Heart right ventricle (tissue), 16 donors: ENCODE measurements at regions not wholly inside any gene's neighbourhood (a gene's known extent, or its start where the extent isn't known, plus 50 kb on each side); places are given as distances from the start of the nearest gene placed in this dataset.

Experiments used
- ATAC-seq, 8 donors: fragments of 200-7000 bp; cut with Tn5 transposase; one replicate each; pipeline ENCODE4 v1.9.1; 2020; ENCODE audit warnings: mild to moderate bottlenecking in 8 of 8, moderate library complexity in 8 of 8, moderate number of reproducible peaks in 1 of 8
- DNase-seq, 2 donors: peaks; one replicate each; pipeline ENCODE4 v3.0.0-alpha.2; 2020
- H3K27ac ChIP-seq, 10 donors: fragments of 200-600 bp; sonication (generic) in 2 of 10; one replicate each; pipeline versions ENCODE4 v1.5.0 to v1.8.0; 2020 to 2022; ENCODE audit warnings: mild to moderate bottlenecking in 3 of 10
- H3K27me3 ChIP-seq, 7 donors: fragments of 200-600 bp; one replicate each; pipeline ENCODE4 v1.8.0; 2021 to 2022; ENCODE audit warnings: mild to moderate bottlenecking in 2 of 7
- H3K36me3 ChIP-seq, 9 donors: fragments of 200-600 bp; sonication (generic) in 1 of 9; one replicate each; pipeline versions ENCODE4 v1.5.0 to v1.8.0; 2020 to 2022; ENCODE audit warnings: mild to moderate bottlenecking in 2 of 9
- H3K4me1 ChIP-seq, 9 donors: fragments of 200-600 bp; sonication (generic) in 1 of 9; one replicate each; pipeline versions ENCODE4 v1.5.0 to v1.8.0; 2020 to 2022; ENCODE audit warnings: mild to moderate bottlenecking in 4 of 9
- H3K4me3 ChIP-seq, 10 donors: fragments of 200-600 bp; sonication (generic) in 2 of 10; one replicate each; pipeline versions ENCODE4 v1.5.0 to v1.8.0; 2020 to 2022; ENCODE audit warnings: mild to moderate bottlenecking in 7 of 10, moderate library complexity in 2 of 10
- H3K9me3 ChIP-seq, 11 donors: fragments of 200-600 bp in 10 of 11; sonication (generic) in 2 of 11; one replicate each; pipeline versions ENCODE4 v1.5.0 to v1.8.0; 2013 to 2022; ENCODE audit warnings: mild to moderate bottlenecking in 2 of 11, control low read depth in 1 of 11, moderate library complexity in 1 of 11
- CTCF ChIP-seq, 9 donors: fragments of 200-600 bp; sonication (generic) in 2 of 9; IDR thresholded peaks; one replicate each; pipeline versions ENCODE4 v1.5.0 to v1.8.0; 2021 to 2022; ENCODE audit warnings: antibody characterized with exemption in 9 of 9, mild to moderate bottlenecking in 5 of 9, moderate library complexity in 1 of 9
- WGBS, 2 donors: extraction: QIAGEN DNeasy Blood & Tissue Kit; methylation state at CpG; one replicate each; pipeline ENCODE4 v1.1.7; 2013; ENCODE audit warnings: inconsistent platforms in 1 of 2; 5-methylcytosine and 5-hydroxymethylcytosine counted together
- intact Hi-C, 10 donors: fragments of 100-400 bp; cut with DNase I; formaldehyde crosslinking; loops; one replicate each; pipeline versions ENCODE4 v1.11.1 to v1.14.2; 2022
- donor health status: Arrhythmogenic right ventricular cardiomyopathy.
- donor health status: ischemic (EF 13 %, LVEDD 7.1; RV severe dilation, severe dysfunction).
- donor health status: healthy with polysubstance abuse.
- donor health status: DM: no; HTN: yes; CAD: no.
- donor health status: DM: no; HTN: no; CAD: no.
- donor health status: ischemic (EF 25% LVEDD 6.9; RV normal size, moderate dysfunction).
- donor health status: ischemic (EF 25% LVEDD 5.7; RV mildly dilated, moderate dysfunction).
- donor health status: healthy.
- donor health status: DM: yes; HTN: yes; CAD: no.
- donor health status: Ischemic cardiomyopathy.
- donor health status: ischemic (EF 35%, LVEDD 5.7; RV mildly dilated, moderate dysfunction).
- donor health status: nonischemic (EF 11% LVEDD 7.7; RV severe dilation, severe dysfunction).
- donor health status: DM: yes; HTN: yes; CAD: no.
- donor health status: PGD.
- donor health status: ischemic (EF 29% LVEDD 5.4; RV normal size, mild dysfunction).
- donor health status: nonischemic (EF 23%, LVEDD 6.1; RV moderate dilation, normal function).

- Histone ChIP-seq H3K27me3 (no peaks in the 10 kb centered on the region), H3K4me1 (no peaks in the 10 kb centered on the region), H3K36me3 (no peaks in the 10 kb centered on the region), H3K4me3 (no peak overlapping the region), H3K9me3 (no peaks in the 10 kb centered on the region), H3K27ac (no peak overlapping the region)
- DNase-seq (no peak), ATAC-seq (no peak)
- intact Hi-C loops = loop anchor here in 1 of 10 donors (10.0 kb wide), 1 partner anchor 61 kb away; no protein-coding TSS in a partner anchor
- TF ChIP-seq CTCF (IDR thresholded peaks at IDR 0.05) = no peak
- WGBS, 2 donors = 70 to 74% methylated on average over 2 of the region's 2 CpGs
These were observed 475.3 kb upstream of the AMOT start for GRCh38 chrX:113315927-113316326.

- Histone ChIP-seq H3K36me3 (no peaks in the 10 kb centered on the region), H3K4me3 (no peak overlapping the region), H3K27ac (no peak overlapping the region), H3K4me1 (no peaks in the 10 kb centered on the region), H3K9me3 (no peaks in the 10 kb centered on the region), H3K27me3 (peaks cover 0 to 21% (median 0%) of the 10 kb centered on the region in 7 donors)
- DNase-seq (no peak), ATAC-seq (no peak)
- WGBS, 2 donors = 78 to 81% methylated on average over 1 of the region's 1 CpG
- TF ChIP-seq CTCF (IDR thresholded peaks at IDR 0.05) = no peak
- intact Hi-C loops = no loop called here
These were observed 464.9 kb upstream of the AMOT start for GRCh38 chrX:113305496-113305895.

- H3K36me3 ChIP-seq = no peaks in the 10 kb centered on the region
- H3K4me1 ChIP-seq = no peaks in the 10 kb centered on the region
- H3K9me3 ChIP-seq = no peaks in the 10 kb centered on the region
- 58 to 60% methylated on average over 3 of the region's 3 CpGs for WGBS, 2 donors
- no peak overlapping the region for H3K4me3 ChIP-seq
- intact Hi-C loops = no loop called here
- peaks cover 0 to 16% (median 0%) of the 10 kb centered on the region in 7 donors for H3K27me3 ChIP-seq
- DNase-seq (no peak), ATAC-seq (no peak)
- TF ChIP-seq CTCF (IDR thresholded peaks at IDR 0.05) = no peak
- no peak overlapping the region for H3K27ac ChIP-seq
These were observed 459.9 kb upstream of the AMOT start for GRCh38 chrX:113300580-113300979.

- Histone ChIP-seq H3K27me3 (no peaks in the 10 kb centered on the region), H3K27ac (no peak overlapping the region), H3K36me3 (no peaks in the 10 kb centered on the region), H3K9me3 (no peaks in the 10 kb centered on the region), H3K4me1 (no peaks in the 10 kb centered on the region), H3K4me3 (no peak overlapping the region)
- intact Hi-C loops = no loop called here
- TF ChIP-seq CTCF (IDR thresholded peaks at IDR 0.05) = no peak
- no peak for ATAC-seq
- DNase-seq = no peak
These were observed 456.8 kb upstream of the AMOT start for GRCh38 chrX:113297437-113297836.

- no peak for TF ChIP-seq CTCF (IDR thresholded peaks at IDR 0.05)
- intact Hi-C loops = no loop called here
- H3K4me3 ChIP-seq = no peak overlapping the region
- H3K4me1 ChIP-seq = no peaks in the 10 kb centered on the region
- WGBS, 2 donors = 33 to 50% methylated on average over 1 of the region's 1 CpG
- no peak overlapping the region for H3K27ac ChIP-seq
- H3K9me3 ChIP-seq = peaks cover 0 to 4% (median 0%) of the 10 kb centered on the region in 11 donors
- peaks cover 0 to 6% (median 0%) of the 10 kb centered on the region in 7 donors for H3K27me3 ChIP-seq
- DNase-seq (no peak), ATAC-seq (no peak)
- no peaks in the 10 kb centered on the region for H3K36me3 ChIP-seq
These were observed 448.9 kb upstream of the AMOT start for GRCh38 chrX:113289503-113289902.
